H1 (cell line): ENCODE measurements at regions not wholly inside any gene's neighbourhood (a gene's known extent, or its start where the extent isn't known, plus 50 kb on each side); places are given as distances from the start of the nearest gene placed in this dataset.

ENCODE experiments used
- CTCF ChIA-PET: fragments of 300-600 bp; sonication (Branson Sonifier 250); formaldehyde crosslinking; loops from one replicate; lab custom pipeline; 2021; ENCODE audit not compliant: partially characterized antibody; lab: Charles Lee
- POLR2A ChIA-PET: fragments of 300-600 bp; sonication (Branson Sonifier 250); formaldehyde crosslinking; loops from one replicate; lab custom pipeline; 2021; ENCODE audit warnings: inconsistent platforms; ENCODE audit not compliant: partially characterized antibody; lab: Charles Lee
- DNase-seq, 2 experiments: peaks; one replicate each; pipeline versions ENCODE4 v3.0.0 to v3.0.0-alpha.2; 2010 to 2022; ENCODE audit warnings: low spot score in 2 of 2, low read depth in 1 of 2, mixed read lengths in 1 of 2
- FAIRE-seq: peaks from 2 replicates; lab custom pipeline; 2011; peaks lifted over from hg19 to GRCh38; lab: Jason Lieb, UNC
- H2AFZ ChIP-seq: 2 replicates; pipeline ENCODE4 v1.8.1; 2012; ENCODE audit warnings: low read length, inconsistent platforms
- H2AK5ac ChIP-seq: 2 replicates; pipeline ENCODE4 v1.6.1; 2013; ENCODE audit warnings: low read depth, low read length
- H2BK120ac ChIP-seq: replicated peaks from 2 replicates; pipeline ENCODE3; 2013; ENCODE audit warnings: low read depth, low read length, inconsistent platforms
- H2BK12ac ChIP-seq: 2 replicates; pipeline ENCODE4 v1.6.1; 2013; ENCODE audit warnings: low read depth, low read length
- H2BK15ac ChIP-seq: 2 replicates; pipeline ENCODE4 v1.6.1; 2013; ENCODE audit warnings: low read length
- H2BK20ac ChIP-seq: 2 replicates; pipeline ENCODE4 v1.6.1; 2013; ENCODE audit warnings: low read length
- H2BK5ac ChIP-seq: 2 replicates; pipeline ENCODE4 v1.6.1; 2013; ENCODE audit warnings: low read depth, low read length
- H3K14ac ChIP-seq: 2 replicates; pipeline ENCODE4 v1.6.1; 2013; ENCODE audit warnings: inconsistent platforms; ENCODE audit not compliant: insufficient read length
- H3K18ac ChIP-seq: 2 replicates; pipeline ENCODE4 v1.6.1; 2013; ENCODE audit warnings: low read length; ENCODE audit errors: extremely low read depth
- H3K23ac ChIP-seq: 2 replicates; pipeline ENCODE4 v1.6.1; 2013; ENCODE audit warnings: inconsistent platforms; ENCODE audit not compliant: insufficient read length
- H3K23me2 ChIP-seq: 2 replicates; pipeline ENCODE4 v1.6.1; 2013; ENCODE audit warnings: low read depth, low read length
- H3K27ac ChIP-seq: 2 replicates; pipeline ENCODE4 v1.6.1; 2011; ENCODE audit warnings: low read depth, low read length, inconsistent platforms
- H3K27me3 ChIP-seq, 4 experiments: replicated peaks in 1 of 4; 1 replicate in 1 of 4; 2 replicates in 3 of 4; pipeline versions ENCODE4 v1.6.1 to v1.8.1; 2011 to 2013; ENCODE audit warnings: low read length in 3 of 4, mild to moderate bottlenecking in 3 of 4, inconsistent platforms in 2 of 4, mixed read lengths in 2 of 4, moderate library complexity in 1 of 4; ENCODE audit not compliant: control insufficient read depth in 3 of 4, insufficient read depth in 3 of 4; ENCODE audit errors: extremely low read depth in 1 of 4
- H3K36me3 ChIP-seq, 4 experiments: 2 replicates each; pipeline versions ENCODE4 v1.6.1 to v1.8.1; 2011 to 2013; ENCODE audit warnings: mild to moderate bottlenecking in 4 of 4, low read length in 3 of 4, moderate library complexity in 2 of 4, control low read depth in 1 of 4, inconsistent platforms in 1 of 4; ENCODE audit not compliant: insufficient read depth in 4 of 4, control insufficient read depth in 2 of 4
- H3K4ac ChIP-seq: replicated peaks from 2 replicates; pipeline ENCODE3; 2013; ENCODE audit warnings: low read length, low read depth, mixed read lengths, inconsistent platforms; ENCODE audit not compliant: insufficient read length
- H3K4me1 ChIP-seq, 4 experiments: replicated peaks in 1 of 4; 1 replicate in 1 of 4; 2 replicates in 3 of 4; pipeline versions ENCODE4 v1.6.1 to v1.8.1; 2011 to 2013; ENCODE audit warnings: low read length in 3 of 4, inconsistent platforms in 2 of 4, mixed read lengths in 1 of 4; ENCODE audit not compliant: insufficient read depth in 4 of 4, control insufficient read depth in 3 of 4
- H3K4me2 ChIP-seq, 2 experiments: 2 replicates each; pipeline versions ENCODE4 v1.6.1 to v1.8.1; 2011 to 2013; ENCODE audit warnings: low read depth in 2 of 2, low read length in 2 of 2, control low read depth in 1 of 2, inconsistent platforms in 1 of 2, mild to moderate bottlenecking in 1 of 2; ENCODE audit not compliant: insufficient read depth in 1 of 2
- H3K4me3 ChIP-seq, 4 experiments: fragments of 200-600, 300-600 bp in 1 of 4; sonication (generic), shearing (Covaris generic), sonication (Bioruptor Twin) in 1 of 4; 2 replicates each; pipeline versions ENCODE4 v1.5.1 to v1.8.1; 2011 to 2016; ENCODE audit warnings: low read length in 4 of 4, low read depth in 3 of 4, control low read depth in 2 of 4, inconsistent platforms in 2 of 4, mild to moderate bottlenecking in 2 of 4, mixed read lengths in 1 of 4, moderate library complexity in 1 of 4; ENCODE audit not compliant: insufficient read depth in 2 of 4; ENCODE audit errors: extremely low read depth in 1 of 4
- H3K56ac ChIP-seq: replicated peaks from 2 replicates; pipeline ENCODE3; 2013; ENCODE audit warnings: low read depth, mild to moderate bottlenecking, mixed read lengths, low read length, inconsistent platforms; ENCODE audit not compliant: insufficient read length
- H3K79me1 ChIP-seq: 2 replicates; pipeline ENCODE4 v1.6.1; 2013; ENCODE audit warnings: low read depth, low read length, control low read depth
- H3K79me2 ChIP-seq, 2 experiments: 2 replicates each; pipeline versions ENCODE4 v1.6.1 to v1.8.1; 2012 to 2013; ENCODE audit warnings: low read length in 2 of 2, mild to moderate bottlenecking in 2 of 2, inconsistent platforms in 1 of 2; ENCODE audit not compliant: insufficient read depth in 2 of 2, control insufficient read depth in 1 of 2
- H3K9ac ChIP-seq, 4 experiments: replicated peaks in 1 of 4; 1 replicate in 1 of 4; 2 replicates in 3 of 4; pipeline versions ENCODE4 v1.6.1 to v1.8.1; 2011 to 2013; ENCODE audit warnings: low read depth in 3 of 4, low read length in 3 of 4, control low read depth in 2 of 4, mild to moderate bottlenecking in 2 of 4, moderate library complexity in 2 of 4, inconsistent platforms in 1 of 4; ENCODE audit errors: extremely low read depth in 1 of 4
- H3K9me3 ChIP-seq, 2 experiments: 2 replicates each; pipeline versions ENCODE4 v1.6.1 to v1.8.1; 2012 to 2013; ENCODE audit warnings: mild to moderate bottlenecking in 2 of 2, moderate library complexity in 2 of 2, control low read depth in 1 of 2, inconsistent platforms in 1 of 2, low read depth in 1 of 2, low read length in 1 of 2, mixed read lengths in 1 of 2; ENCODE audit not compliant: insufficient read depth in 2 of 2
- H4K20me1 ChIP-seq, 2 experiments: replicated peaks in 1 of 2; 2 replicates each; pipeline versions ENCODE3 to v1.8.1; 2011 to 2013; ENCODE audit warnings: inconsistent platforms in 2 of 2, low read length in 2 of 2, mild to moderate bottlenecking in 1 of 2; ENCODE audit not compliant: insufficient read depth in 2 of 2, control insufficient read depth in 1 of 2
- H4K5ac ChIP-seq: 2 replicates; pipeline ENCODE4 v1.6.1; 2013; ENCODE audit warnings: low read length, low read depth, mixed read lengths, inconsistent platforms; ENCODE audit not compliant: insufficient read length
- H4K8ac ChIP-seq: 2 replicates; pipeline ENCODE4 v1.8.0; 2013; ENCODE audit warnings: mild to moderate bottlenecking, moderate library complexity, low read length, inconsistent platforms; ENCODE audit not compliant: insufficient read depth; ENCODE audit errors: extremely low read depth
- H4K91ac ChIP-seq: replicated peaks from 2 replicates; pipeline ENCODE3; 2013; ENCODE audit warnings: low read length, mixed read lengths, inconsistent platforms; ENCODE audit not compliant: insufficient read length
- CEBPB ChIP-seq: IDR thresholded peaks from 2 replicates; pipeline ENCODE4 v1.6.1; 2012; ENCODE audit warnings: low read depth, low read length
- CHD2 ChIP-seq: IDR thresholded peaks from 2 replicates; pipeline ENCODE4 v1.6.1; 2012; ENCODE audit warnings: low read length, improper control_type of control experiment
- EGR1 ChIP-seq: IDR thresholded peaks from 2 replicates; pipeline ENCODE4 v1.6.1; 2011; ENCODE audit warnings: low read depth, low read length, borderline replicate concordance
- HDAC6 ChIP-seq: IDR thresholded peaks from one replicate; pipeline ENCODE4 v1.7.1; 2012; ENCODE audit warnings: low read depth, mild to moderate bottlenecking, inconsistent platforms, low read length, moderate library complexity
- NANOG ChIP-seq: IDR thresholded peaks from 2 replicates; pipeline ENCODE4 v1.6.1; 2011; ENCODE audit warnings: low read length, low read depth, mild to moderate bottlenecking, inconsistent platforms; ENCODE audit not compliant: insufficient read depth, poor library complexity, severe bottlenecking
- PHF8 ChIP-seq: fragments of 200-600 bp; sonication (generic); conservative IDR thresholded peaks from 2 replicates; pipeline ENCODE4 v1.7.1; 2012; ENCODE audit warnings: low read depth, mild to moderate bottlenecking, inconsistent platforms, low read length, moderate library complexity
- RFX5 ChIP-seq: IDR thresholded peaks from 2 replicates; pipeline ENCODE4 v1.6.1; 2011; ENCODE audit warnings: low read depth, low read length, improper control_type of control experiment, borderline replicate concordance
- TAF1 ChIP-seq: IDR thresholded peaks from 2 replicates; pipeline ENCODE4 v1.6.1; 2011; ENCODE audit warnings: mild to moderate bottlenecking, low read depth, low read length
- TAF7 ChIP-seq: optimal IDR thresholded peaks from 2 replicates; pipeline ENCODE3; 2011; ENCODE audit warnings: low read depth, mild to moderate bottlenecking, inconsistent platforms, low read length, moderate library complexity, borderline replicate concordance
- TBP ChIP-seq: IDR thresholded peaks from 2 replicates; pipeline ENCODE4 v1.6.1; 2011; ENCODE audit warnings: low read depth, low read length, improper control_type of control experiment
- whole genome bisulfite sequencing, 2 experiments: shearing (Covaris generic) in 1 of 2; methylation state at CpG; one replicate each; pipeline versions ENCODE4 v1.1.6 to v1.1.7; 2013 to 2015; ENCODE audit warnings: low lambda C conversion rate in 2 of 2, mixed read lengths in 2 of 2, inconsistent platforms in 1 of 2, low coverage in 1 of 2, missing lambda C conversion rate in 1 of 2; ENCODE audit not compliant: insufficient replicate concordance in 2 of 2, insufficient coverage in 1 of 2, insufficient read length in 1 of 2; ENCODE audit errors: extremely low coverage in 1 of 2, missing lambda C conversion rate in 1 of 2; 5-methylcytosine and 5-hydroxymethylcytosine counted together
- TF ChIP-seq, protein P1 (sequence below), 3 experiments: IDR thresholded peaks; 1 replicate in 2 of 3; 2 replicates in 1 of 3; pipeline versions ENCODE4 v1.5.1 to v1.6.1; 2011; ENCODE audit warnings: low read length in 3 of 3, mild to moderate bottlenecking in 3 of 3, inconsistent platforms in 2 of 3, low read depth in 1 of 3, moderate library complexity in 1 of 3; ENCODE audit not compliant: insufficient read depth in 1 of 3; ENCODE audit errors: control extremely low read depth in 1 of 3
- TF ChIP-seq, protein P2 (sequence below): IDR thresholded peaks from 2 replicates; pipeline ENCODE4 v1.6.1; 2012; ENCODE audit warnings: inconsistent platforms

DNA sequence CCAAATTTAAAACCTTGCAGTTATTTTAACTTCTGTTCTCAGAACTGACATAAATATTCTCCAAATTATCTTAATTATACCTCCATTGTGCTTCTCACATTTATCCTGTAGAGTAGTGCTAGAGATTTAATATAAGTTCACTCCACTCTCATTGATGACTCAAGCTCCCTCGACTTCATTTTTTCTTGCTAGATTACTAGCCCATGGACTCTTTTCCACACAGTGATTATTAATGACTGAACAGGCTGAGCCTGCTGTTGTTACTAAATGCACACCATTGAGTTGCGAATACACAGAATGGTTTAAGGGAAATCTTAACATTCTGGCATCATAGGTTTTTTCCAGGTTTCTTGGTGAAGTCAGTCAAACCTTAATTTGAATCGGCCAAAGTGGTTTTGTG lies 179.5 kb upstream of the AKR1E2 start:
- ChIA-PET CTCF (interaction anchor here (1.0 kb wide), 1 partner anchor 12 kb away, joined by 5 read pairs; no protein-coding TSS in a partner anchor), POLR2A (no interaction called here)
- H2BK12ac ChIP-seq = no peak overlapping the region
- no peak overlapping the region for H2BK120ac ChIP-seq
- no peak overlapping the region for H3K23ac ChIP-seq
- H3K4me2 ChIP-seq = no peak overlapping the region
- DNase-seq (no peak), FAIRE-seq (no peak)
- no peak overlapping the region for H3K27ac ChIP-seq
- no peak overlapping the region for H4K91ac ChIP-seq
- H3K14ac ChIP-seq = no peak overlapping the region
- H4K5ac ChIP-seq = no peak overlapping the region
- no peak overlapping the region for H2AFZ ChIP-seq
- no peaks in the 10 kb centered on the region for H3K4me1 ChIP-seq
- H3K9ac ChIP-seq = no peak overlapping the region
- no peaks in the 10 kb centered on the region for H3K79me2 ChIP-seq
- no peaks in the 10 kb centered on the region for H3K36me3 ChIP-seq
- H3K27me3 ChIP-seq = no peaks in the 10 kb centered on the region
- H2AK5ac ChIP-seq = no peak overlapping the region
- H4K20me1 ChIP-seq = no peaks in the 10 kb centered on the region
- H3K79me1 ChIP-seq = no peaks in the 10 kb centered on the region
- no peak overlapping the region for H2BK15ac ChIP-seq
- 59% methylated on average over 3 of the region's 3 CpGs; no CpG with 5 or more reads in 1 of the 2 experiments for WGBS, 2 experiments
- no peak overlapping the region for H3K18ac ChIP-seq
- no peak overlapping the region for H2BK5ac ChIP-seq
- no peak overlapping the region for H4K8ac ChIP-seq
- H3K4me3 ChIP-seq = no peak overlapping the region
- H3K56ac ChIP-seq = no peak overlapping the region
- peaks cover 3% of the 10 kb centered on the region; the same call in 1 of the 2 replicates for H3K23me2 ChIP-seq
- no peak overlapping the region for H2BK20ac ChIP-seq
- no peak overlapping the region for H3K4ac ChIP-seq
- no peaks in the 10 kb centered on the region for H3K9me3 ChIP-seq
- no peak for TF ChIP-seq TAF1
- TF ChIP-seq TAF7 = no peak
- TF ChIP-seq HDAC6 = no peak
- TF ChIP-seq, protein P1, sequence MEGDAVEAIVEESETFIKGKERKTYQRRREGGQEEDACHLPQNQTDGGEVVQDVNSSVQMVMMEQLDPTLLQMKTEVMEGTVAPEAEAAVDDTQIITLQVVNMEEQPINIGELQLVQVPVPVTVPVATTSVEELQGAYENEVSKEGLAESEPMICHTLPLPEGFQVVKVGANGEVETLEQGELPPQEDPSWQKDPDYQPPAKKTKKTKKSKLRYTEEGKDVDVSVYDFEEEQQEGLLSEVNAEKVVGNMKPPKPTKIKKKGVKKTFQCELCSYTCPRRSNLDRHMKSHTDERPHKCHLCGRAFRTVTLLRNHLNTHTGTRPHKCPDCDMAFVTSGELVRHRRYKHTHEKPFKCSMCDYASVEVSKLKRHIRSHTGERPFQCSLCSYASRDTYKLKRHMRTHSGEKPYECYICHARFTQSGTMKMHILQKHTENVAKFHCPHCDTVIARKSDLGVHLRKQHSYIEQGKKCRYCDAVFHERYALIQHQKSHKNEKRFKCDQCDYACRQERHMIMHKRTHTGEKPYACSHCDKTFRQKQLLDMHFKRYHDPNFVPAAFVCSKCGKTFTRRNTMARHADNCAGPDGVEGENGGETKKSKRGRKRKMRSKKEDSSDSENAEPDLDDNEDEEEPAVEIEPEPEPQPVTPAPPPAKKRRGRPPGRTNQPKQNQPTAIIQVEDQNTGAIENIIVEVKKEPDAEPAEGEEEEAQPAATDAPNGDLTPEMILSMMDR (IDR thresholded peaks at IDR 0.05; ENCODE audit: control extremely low read depth in 1 of 3, insufficient read depth in 1 of 3, low read depth in 1 of 3, low read length in 3 of 3) = no peak
- no peak for TF ChIP-seq CEBPB
- TF ChIP-seq EGR1 = no peak
- TF ChIP-seq RFX5 = no peak
- no peak for TF ChIP-seq NANOG
- no peak for TF ChIP-seq PHF8
- no peak for TF ChIP-seq TBP
- TF ChIP-seq, protein P2, sequence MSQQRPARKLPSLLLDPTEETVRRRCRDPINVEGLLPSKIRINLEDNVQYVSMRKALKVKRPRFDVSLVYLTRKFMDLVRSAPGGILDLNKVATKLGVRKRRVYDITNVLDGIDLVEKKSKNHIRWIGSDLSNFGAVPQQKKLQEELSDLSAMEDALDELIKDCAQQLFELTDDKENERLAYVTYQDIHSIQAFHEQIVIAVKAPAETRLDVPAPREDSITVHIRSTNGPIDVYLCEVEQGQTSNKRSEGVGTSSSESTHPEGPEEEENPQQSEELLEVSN = no peak
- TF ChIP-seq CHD2 = no peak
